ENCODE measurements at regions not wholly inside any gene's neighbourhood (a gene's known extent, or its start where the extent isn't known, plus 50 kb on each side); places are given as distances from the start of the nearest gene placed in this dataset.
A peak's percentile ranks its signal among the peaks of the same experiment; 100 is the strongest.

DNA sequence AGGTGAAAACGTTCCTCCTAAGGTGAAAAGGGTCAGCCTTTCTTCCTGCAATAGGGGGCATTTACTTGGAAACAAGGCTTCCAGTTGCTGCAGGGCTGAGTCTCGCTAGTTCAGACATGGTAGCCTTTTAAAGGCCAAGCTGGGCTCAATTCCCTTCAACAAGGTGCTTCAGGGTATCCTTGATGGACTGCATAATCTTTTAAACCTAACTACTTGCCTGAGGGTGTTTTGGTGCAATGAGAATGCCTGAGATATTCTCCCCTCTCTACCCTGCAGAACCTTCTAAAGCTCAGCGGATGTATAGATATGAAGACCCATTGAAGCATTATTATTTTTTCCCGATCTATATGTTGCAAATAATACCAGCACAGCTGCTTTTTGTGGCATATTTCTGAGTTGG, 416.1 kb downstream of the QKI start:
- TF ChIP-seq CTCF (IDR thresholded peaks at IDR 0.05; ENCODE audit: insufficient read depth, low read depth, low read length) (no peak), EZH2 (IDR thresholded peaks at IDR 0.05; ENCODE audit: insufficient read depth, low read length) (no peak)
- Histone ChIP-seq H2AFZ (ENCODE audit: low read depth, low read length) (no peak overlapping the region), H3K36me3 (ENCODE audit: insufficient read depth, low read length) (no peaks in the 10 kb centered on the region), H3K27me3 (ENCODE audit: insufficient read depth, low read length) (no peaks in the 10 kb centered on the region), H3K4me2 (ENCODE audit: low read length) (no peak overlapping the region), H3K9ac (ENCODE audit: low read length) (no peak overlapping the region), H3K9me3 (ENCODE audit: insufficient read depth, low read depth, low read length) (no peaks in the 10 kb centered on the region), H3K27ac (ENCODE audit: low read depth, low read length) (no peak overlapping the region), H3K4me3 (ENCODE audit: insufficient read depth, low read depth, low read length) (no peak overlapping the region), H3K79me2 (ENCODE audit: insufficient read depth, low read length) (no peaks in the 10 kb centered on the region), H3K4me1 (ENCODE audit: insufficient read depth, low read length) (no peaks in the 10 kb centered on the region), H4K20me1 (ENCODE audit: insufficient read depth, low read length) (no peaks in the 10 kb centered on the region)
- H3K4me1 Mint-ChIP-seq (ENCODE audit: low read depth, unreplicated experiment) = peaks cover 17% of the 10 kb centered on the region
- FAIRE-seq (no peak), DNase-seq (ENCODE audit: low read depth) (no peak)
- H3K36me3 Mint-ChIP-seq (ENCODE audit: low read depth, unreplicated experiment) = no peaks in the 10 kb centered on the region
- H3K4me3 Mint-ChIP-seq (ENCODE audit: unreplicated experiment) = no peak overlapping the region
- peaks cover 5% of the 10 kb centered on the region for H3K9me3 Mint-ChIP-seq (ENCODE audit: unreplicated experiment)
- no peaks in the 10 kb centered on the region for H3K27me3 Mint-ChIP-seq (ENCODE audit: low read depth, unreplicated experiment)
- no peak overlapping the region for H3K27ac Mint-ChIP-seq (ENCODE audit: unreplicated experiment)

- peak; percentile 5 for FAIRE-seq
- peaks cover 17% of the 10 kb centered on the region for H3K4me1 Mint-ChIP-seq (ENCODE audit: low read depth, unreplicated experiment)
These were observed 413.7 kb downstream of the QKI start for GRCh38 chr6:163828038-163828795.

More at GRCh38 chr6:163828038-163828795, 413.7 kb downstream of the QKI start:
- H3K9me3 ChIP-seq (ENCODE audit: insufficient read depth, low read depth, low read length) = peaks cover 3% of the 10 kb centered on the region
- Mint-ChIP-seq H3K36me3 (ENCODE audit: low read depth, unreplicated experiment) (no peaks in the 10 kb centered on the region), H3K4me3 (ENCODE audit: unreplicated experiment) (no peak overlapping the region), H3K27ac (ENCODE audit: unreplicated experiment) (no peak overlapping the region), H3K9me3 (ENCODE audit: unreplicated experiment) (peaks cover 5% of the 10 kb centered on the region), H3K27me3 (ENCODE audit: low read depth, unreplicated experiment) (no peaks in the 10 kb centered on the region)
- no peaks in the 10 kb centered on the region for H3K4me1 ChIP-seq (ENCODE audit: insufficient read depth, low read length)
- H3K4me2 ChIP-seq (ENCODE audit: low read length) = no peak overlapping the region
- DNase-seq (ENCODE audit: low read depth) = peak; percentile 40
- no peak overlapping the region for H2AFZ ChIP-seq (ENCODE audit: low read depth, low read length)
- no peak overlapping the region for H3K27ac ChIP-seq (ENCODE audit: low read depth, low read length)
- no peak overlapping the region for H3K4me3 ChIP-seq (ENCODE audit: insufficient read depth, low read depth, low read length)
- no peaks in the 10 kb centered on the region for H3K79me2 ChIP-seq (ENCODE audit: insufficient read depth, low read length)
- TF ChIP-seq CTCF (IDR thresholded peaks at IDR 0.05; ENCODE audit: insufficient read depth, low read depth, low read length) = no peak
- no peak for TF ChIP-seq EZH2 (IDR thresholded peaks at IDR 0.05; ENCODE audit: insufficient read depth, low read length)
- H3K36me3 ChIP-seq (ENCODE audit: insufficient read depth, low read length) = no peaks in the 10 kb centered on the region
- H4K20me1 ChIP-seq (ENCODE audit: insufficient read depth, low read length) = no peaks in the 10 kb centered on the region
- H3K27me3 ChIP-seq (ENCODE audit: insufficient read depth, low read length) = peaks cover 2% of the 10 kb centered on the region
- no peak overlapping the region for H3K9ac ChIP-seq (ENCODE audit: low read length)
